ENCODE measurements at regions not wholly inside any gene's neighbourhood (a gene's known extent, or its start where the extent isn't known, plus 50 kb on each side); places are given as distances from the start of the nearest gene placed in this dataset.
A peak's percentile ranks its signal among the peaks of the same experiment; 100 is the strongest.

DNA sequence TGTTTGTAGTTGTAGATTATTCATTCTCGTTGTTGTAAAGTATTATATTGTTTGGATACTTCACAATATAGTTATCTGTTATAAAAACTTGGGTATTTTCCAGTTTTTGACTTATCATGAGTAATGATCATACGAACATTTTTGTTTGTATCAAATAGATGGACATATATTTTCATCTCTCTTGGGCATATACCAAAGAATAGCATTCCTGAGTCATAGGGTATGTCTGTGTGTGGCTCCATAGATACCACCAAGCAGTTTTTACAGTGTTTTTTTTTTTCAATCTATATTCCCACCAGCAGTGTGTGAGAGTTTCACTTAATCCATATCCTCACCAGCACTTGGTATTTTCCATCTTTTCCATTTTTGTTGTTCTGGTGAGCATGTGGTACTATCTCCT is 89.7 kb upstream of the RAB40AL start (continued):
- TF ChIP-seq, protein P1, sequence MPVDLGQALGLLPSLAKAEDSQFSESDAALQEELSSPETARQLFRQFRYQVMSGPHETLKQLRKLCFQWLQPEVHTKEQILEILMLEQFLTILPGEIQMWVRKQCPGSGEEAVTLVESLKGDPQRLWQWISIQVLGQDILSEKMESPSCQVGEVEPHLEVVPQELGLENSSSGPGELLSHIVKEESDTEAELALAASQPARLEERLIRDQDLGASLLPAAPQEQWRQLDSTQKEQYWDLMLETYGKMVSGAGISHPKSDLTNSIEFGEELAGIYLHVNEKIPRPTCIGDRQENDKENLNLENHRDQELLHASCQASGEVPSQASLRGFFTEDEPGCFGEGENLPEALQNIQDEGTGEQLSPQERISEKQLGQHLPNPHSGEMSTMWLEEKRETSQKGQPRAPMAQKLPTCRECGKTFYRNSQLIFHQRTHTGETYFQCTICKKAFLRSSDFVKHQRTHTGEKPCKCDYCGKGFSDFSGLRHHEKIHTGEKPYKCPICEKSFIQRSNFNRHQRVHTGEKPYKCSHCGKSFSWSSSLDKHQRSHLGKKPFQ (CRISPR knock-in tag; IDR thresholded peaks at IDR 0.05; ENCODE audit: insufficient replicate concordance), result no peak
- TF ChIP-seq, protein P2, sequence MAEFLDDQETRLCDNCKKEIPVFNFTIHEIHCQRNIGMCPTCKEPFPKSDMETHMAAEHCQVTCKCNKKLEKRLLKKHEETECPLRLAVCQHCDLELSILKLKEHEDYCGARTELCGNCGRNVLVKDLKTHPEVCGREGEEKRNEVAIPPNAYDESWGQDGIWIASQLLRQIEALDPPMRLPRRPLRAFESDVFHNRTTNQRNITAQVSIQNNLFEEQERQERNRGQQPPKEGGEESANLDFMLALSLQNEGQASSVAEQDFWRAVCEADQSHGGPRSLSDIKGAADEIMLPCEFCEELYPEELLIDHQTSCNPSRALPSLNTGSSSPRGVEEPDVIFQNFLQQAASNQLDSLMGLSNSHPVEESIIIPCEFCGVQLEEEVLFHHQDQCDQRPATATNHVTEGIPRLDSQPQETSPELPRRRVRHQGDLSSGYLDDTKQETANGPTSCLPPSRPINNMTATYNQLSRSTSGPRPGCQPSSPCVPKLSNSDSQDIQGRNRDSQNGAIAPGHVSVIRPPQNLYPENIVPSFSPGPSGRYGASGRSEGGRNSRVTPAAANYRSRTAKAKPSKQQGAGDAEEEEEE (CRISPR knock-in tag; IDR thresholded peaks at IDR 0.05; ENCODE audit: borderline replicate concordance), result no peak
- TF ChIP-seq ZNF207 (IDR thresholded peaks at IDR 0.05; ENCODE audit: borderline replicate concordance) (no peak), TGIF2 (CRISPR knock-in tag; IDR thresholded peaks at IDR 0.05) (no peak), ZNF747 (CRISPR knock-in tag; IDR thresholded peaks at IDR 0.05; ENCODE audit: borderline replicate concordance) (no peak), TBP (CRISPR knock-in tag; IDR thresholded peaks at IDR 0.05) (no peak), XBP1 (CRISPR knock-in tag; IDR thresholded peaks at IDR 0.05) (no peak)

DNA sequence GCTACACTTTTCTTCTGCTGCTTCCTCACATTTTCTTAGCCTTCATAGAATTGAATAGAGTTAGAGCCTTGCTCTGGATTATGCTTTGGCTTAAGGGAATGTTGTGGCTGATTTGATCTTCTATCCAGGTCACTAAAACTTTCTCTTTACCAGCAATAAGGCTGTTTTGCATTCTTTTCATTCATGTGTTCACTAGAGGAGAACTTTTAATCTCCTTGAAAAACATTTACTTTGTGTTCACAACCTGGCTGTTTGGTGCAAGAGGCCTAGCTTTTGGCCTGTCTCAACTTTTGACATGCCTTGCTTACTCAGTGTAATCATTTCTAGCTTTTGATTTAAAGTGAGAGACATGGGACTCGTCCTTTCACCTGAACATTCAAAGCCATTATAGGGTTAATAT is 87.7 kb upstream of the RAB40AL start:
- no peaks in the 10 kb centered on the region for H3K79me2 ChIP-seq (ENCODE audit: insufficient read depth, low read length)
- H2AFZ ChIP-seq (ENCODE audit: low read length), result no peak overlapping the region
- POLR2A ChIA-PET, result no interaction called here
- ATAC-seq (no peak), FAIRE-seq (peak; percentile 4), DNase-seq (ENCODE audit: low spot score) (no peak)
- H3K36me3 ChIP-seq (replicated peaks in 1 of 2; ENCODE audit: control insufficient read depth in 1 of 2, insufficient read depth in 2 of 2, low read length in 2 of 2), result peaks cover 0 to 4% of the 10 kb centered on the region in 2 experiments; a peak in 1 of 5 replicates
- H3K9ac ChIP-seq (ENCODE audit: insufficient read depth, low read depth, low read length), result no peak overlapping the region
- TF ChIP-seq EP300 (IDR thresholded peaks at IDR 0.05; ENCODE audit: low read depth in 2 of 2, low read length in 2 of 2) (no peak), EP300 (CRISPR knock-in tag; IDR thresholded peaks at IDR 0.05; ENCODE audit: borderline replicate concordance) (no peak), SRSF9 (IDR thresholded peaks at IDR 0.05; ENCODE audit: borderline replicate concordance, insufficient read depth, low read depth, low read length, poor library complexity, severe bottlenecking) (no peak), SRY (CRISPR knock-in tag; IDR thresholded peaks at IDR 0.05) (no peak)
- intact Hi-C loops (cut with micrococcal nuclease; ENCODE audit: unreplicated experiment), result no loop called here
- H3K4me3 ChIP-seq (replicated peaks in 1 of 3; ENCODE audit: insufficient read depth in 1 of 3, low read depth in 2 of 3, low read length in 3 of 3), result no peak overlapping the region
- WGBS (ENCODE audit: low lambda C conversion rate), result 100% methylated on average over 1 of the region's 1 CpG
- H3K9me3 ChIP-seq (ENCODE audit: low read length), result no peaks in the 10 kb centered on the region
- BruUV-seq (replicated peaks), result no TSS peak
- no peak overlapping the region for H3K4me2 ChIP-seq (ENCODE audit: low read depth, low read length)
- no peaks in the 10 kb centered on the region for H3K4me1 ChIP-seq (ENCODE audit: insufficient read depth, low read length)
- in situ Hi-C loops (cut with HindIII; ENCODE audit: extremely low pct_ligation_motif_present, low pct_unique_long_range_greater_than_20kb), result no loop called here
- no peaks in the 10 kb centered on the region for H4K20me1 ChIP-seq (ENCODE audit: insufficient read depth, low read length)
- no peak overlapping the region for H3K27ac ChIP-seq (ENCODE audit: extremely low read length, insufficient read depth, low read length)
- CTCF ChIA-PET (ENCODE audit: low intra/inter-chr PET ratio, low total read pairs), result no interaction called here
- H3K27me3 ChIP-seq (ENCODE audit: control insufficient read depth in 1 of 2, insufficient read depth in 2 of 2, low read length in 2 of 2), result no peaks in the 10 kb centered on the region

Data from HepG2 (cell line).